ENCODE measurements at regions not wholly inside any gene's neighbourhood (a gene's known extent, or its start where the extent isn't known, plus 50 kb on each side); places are given as distances from the start of the nearest gene placed in this dataset.

DNA sequence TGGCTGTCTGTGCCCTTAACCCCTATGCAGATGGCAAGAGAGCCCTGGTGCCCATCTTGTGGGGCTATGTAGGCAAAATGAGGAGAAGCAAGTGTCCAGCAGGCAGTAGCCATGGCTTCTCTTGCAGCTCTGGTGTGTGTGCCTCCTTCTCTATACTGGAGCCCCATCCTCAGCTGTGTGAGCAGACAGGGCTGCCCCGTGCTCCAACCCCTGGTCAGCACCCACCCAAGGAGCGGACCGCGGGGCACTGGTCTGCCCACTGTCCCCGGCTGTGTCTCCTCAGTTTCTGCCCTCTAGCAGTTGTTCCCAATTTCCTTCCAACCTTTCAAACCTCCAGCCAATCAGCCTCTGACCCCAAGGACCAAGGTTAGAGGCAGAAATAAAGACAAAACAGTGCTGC lies 134.9 kb upstream of the GLI2 start:
- WGBS, result 92% methylated on average over 5 of the region's 5 CpGs
- no peaks in the 10 kb centered on the region for H3K27me3 ChIP-seq (ENCODE audit: control insufficient read depth in 2 of 2, insufficient read depth in 1 of 2, low read length in 1 of 2)
- H3K36me3 ChIP-seq (ENCODE audit: control insufficient read depth in 2 of 2, insufficient read depth in 2 of 2, low read length in 1 of 2), result no peaks in the 10 kb centered on the region
- H3K27ac ChIP-seq (ENCODE audit: low read depth in 1 of 2, low read length in 1 of 2), result no peak overlapping the region
- H3K4me1 ChIP-seq (ENCODE audit: control insufficient read depth in 2 of 2, insufficient read depth in 2 of 2, low read length in 2 of 2), result no peaks in the 10 kb centered on the region
- no peak for DNase-seq (ENCODE audit: low read depth in 6 of 9, low spot score in 9 of 9)
- no peak overlapping the region for H3K4me3 ChIP-seq (ENCODE audit: low read length in 2 of 2)
- peaks cover 0 to 5% of the 10 kb centered on the region in 2 donors for H3K9me3 ChIP-seq (ENCODE audit: control insufficient read depth in 2 of 2, insufficient read depth in 1 of 2, low read length in 1 of 2)

DNA sequence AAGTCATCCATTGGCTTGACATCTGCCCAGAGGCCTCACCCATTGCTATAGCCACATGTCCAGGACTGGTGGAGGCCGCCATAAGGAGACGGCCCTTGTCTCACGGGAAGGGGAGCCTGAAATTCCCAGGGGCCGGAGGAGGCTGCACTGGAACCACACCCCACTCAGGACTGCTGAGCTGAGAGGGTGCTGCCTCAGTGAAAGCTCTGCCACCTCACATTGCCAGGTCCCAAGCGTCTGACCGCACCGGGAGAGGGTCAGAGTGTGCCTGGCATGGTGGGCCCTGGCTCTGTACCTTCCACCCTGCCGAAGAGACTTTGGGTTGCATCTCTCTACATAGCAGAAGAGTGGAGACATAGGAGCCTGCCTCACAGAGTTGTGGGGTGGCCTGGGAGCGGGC lies 134.1 kb upstream of the GLI2 start:
- H3K4me3 ChIP-seq (ENCODE audit: low read length in 2 of 2), result no peak overlapping the region
- no peaks in the 10 kb centered on the region for H3K4me1 ChIP-seq (ENCODE audit: control insufficient read depth in 2 of 2, insufficient read depth in 2 of 2, low read length in 2 of 2)
- DNase-seq (ENCODE audit: low read depth in 6 of 9, low spot score in 9 of 9), result no peak
- no peaks in the 10 kb centered on the region for H3K27me3 ChIP-seq (ENCODE audit: control insufficient read depth in 2 of 2, insufficient read depth in 1 of 2, low read length in 1 of 2)
- H3K27ac ChIP-seq (ENCODE audit: low read depth in 1 of 2, low read length in 1 of 2), result no peak overlapping the region
- WGBS, result 97% methylated on average over 9 of the region's 9 CpGs
- no peaks in the 10 kb centered on the region for H3K36me3 ChIP-seq (ENCODE audit: control insufficient read depth in 2 of 2, insufficient read depth in 2 of 2, low read length in 1 of 2)
- H3K9me3 ChIP-seq (ENCODE audit: control insufficient read depth in 2 of 2, insufficient read depth in 1 of 2, low read length in 1 of 2), result peaks cover 0 to 5% of the 10 kb centered on the region in 2 donors

DNA sequence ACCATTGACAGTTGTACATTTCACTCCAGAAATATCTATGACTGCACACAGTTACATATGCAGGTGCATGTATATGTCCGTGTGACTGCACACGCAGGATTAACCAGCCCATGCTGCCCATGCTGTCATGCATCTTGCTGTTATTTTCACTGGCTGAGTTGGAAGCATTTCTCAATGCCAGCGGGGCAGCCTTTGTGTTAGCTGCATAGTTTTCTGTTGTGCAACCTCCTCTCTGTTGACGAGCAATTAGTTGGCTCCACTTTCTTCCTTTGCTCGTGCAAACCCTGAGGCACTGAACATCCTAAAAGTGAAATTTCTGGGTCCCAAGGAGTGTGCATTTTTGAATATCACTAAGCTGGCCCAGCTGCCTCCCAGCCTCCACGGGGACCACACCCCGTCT lies 133.4 kb upstream of the GLI2 start:
- H3K4me3 ChIP-seq (ENCODE audit: low read length in 2 of 2), result no peak overlapping the region
- H3K36me3 ChIP-seq (ENCODE audit: control insufficient read depth in 2 of 2, insufficient read depth in 2 of 2, low read length in 1 of 2), result no peaks in the 10 kb centered on the region
- H3K4me1 ChIP-seq (ENCODE audit: control insufficient read depth in 2 of 2, insufficient read depth in 2 of 2, low read length in 2 of 2), result no peaks in the 10 kb centered on the region
- H3K9me3 ChIP-seq (ENCODE audit: control insufficient read depth in 2 of 2, insufficient read depth in 1 of 2, low read length in 1 of 2), result peaks cover 0 to 5% of the 10 kb centered on the region in 2 donors
- H3K27me3 ChIP-seq (ENCODE audit: control insufficient read depth in 2 of 2, insufficient read depth in 1 of 2, low read length in 1 of 2), result no peaks in the 10 kb centered on the region
- 96% methylated on average over 7 of the region's 7 CpGs for WGBS
- no peak overlapping the region for H3K27ac ChIP-seq (ENCODE audit: low read depth in 1 of 2, low read length in 1 of 2)
- DNase-seq (ENCODE audit: low read depth in 6 of 9, low spot score in 9 of 9), result no peak

DNA sequence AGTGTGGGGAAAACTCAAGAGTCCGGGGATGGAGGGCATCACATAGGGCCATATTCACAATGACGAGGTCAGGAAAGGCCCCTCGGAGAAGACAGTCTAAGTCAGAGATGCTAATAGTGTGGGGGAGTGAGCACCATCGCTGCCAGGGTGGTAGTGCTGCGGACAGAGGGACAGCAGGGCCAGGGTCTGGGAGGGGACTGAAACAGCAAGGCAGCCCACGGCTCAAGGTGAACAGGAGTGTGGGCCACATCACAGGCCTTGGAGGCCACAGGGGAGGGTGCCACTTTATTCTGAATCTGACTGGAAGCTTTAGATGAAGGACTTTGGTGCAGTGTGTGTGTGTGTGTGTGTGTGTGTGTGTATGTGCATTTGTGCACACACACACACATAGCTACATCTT lies 130.9 kb upstream of the GLI2 start:
- H3K4me3 ChIP-seq (ENCODE audit: low read length in 2 of 2), result no peak overlapping the region
- 97% methylated on average over 6 of the region's 6 CpGs for WGBS

DNA sequence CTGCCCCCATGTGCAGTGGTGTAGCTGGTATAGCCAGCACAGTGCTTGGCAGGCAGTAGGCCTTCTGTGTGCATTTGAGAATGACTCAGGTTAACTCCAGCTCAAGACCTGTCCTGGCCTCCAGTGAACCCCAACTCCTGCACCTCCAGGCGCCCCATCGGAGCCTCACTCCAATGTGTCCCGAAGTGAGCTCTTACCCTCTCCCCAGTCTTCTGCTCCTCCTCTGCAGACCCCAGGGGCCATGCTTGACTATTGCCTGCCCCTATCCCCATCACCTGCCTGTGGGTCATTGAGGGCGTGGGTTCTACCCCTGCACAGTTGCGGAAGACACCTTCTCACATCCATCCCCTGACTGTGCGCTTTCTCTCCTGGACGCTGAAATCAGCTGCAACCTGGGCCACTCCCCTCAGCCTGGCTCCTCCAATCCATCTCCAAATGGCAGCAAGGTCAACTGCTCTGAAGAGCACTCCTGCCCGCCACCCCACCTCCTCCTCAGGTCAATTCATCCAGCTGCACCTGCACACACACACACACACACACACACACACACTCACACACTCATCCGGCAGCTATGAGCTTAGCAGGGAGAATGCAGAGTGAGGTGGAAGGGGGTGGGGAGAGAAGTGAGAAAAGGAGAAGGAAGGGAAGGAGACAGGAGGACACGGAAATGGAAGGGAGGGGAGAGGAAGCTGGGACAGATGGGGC lies 130.3 kb upstream of the GLI2 start:
- no peak for DNase-seq (ENCODE audit: low read depth in 6 of 9, low spot score in 9 of 9)
- Histone ChIP-seq H3K27me3 (ENCODE audit: control insufficient read depth in 2 of 2, insufficient read depth in 1 of 2, low read length in 1 of 2) (no peaks in the 10 kb centered on the region), H3K27ac (ENCODE audit: low read depth in 1 of 2, low read length in 1 of 2) (no peak overlapping the region), H3K36me3 (ENCODE audit: control insufficient read depth in 2 of 2, insufficient read depth in 2 of 2, low read length in 1 of 2) (no peaks in the 10 kb centered on the region), H3K9me3 (ENCODE audit: control insufficient read depth in 2 of 2, insufficient read depth in 1 of 2, low read length in 1 of 2) (no peaks in the 10 kb centered on the region), H3K4me3 (ENCODE audit: low read length in 2 of 2) (no peak overlapping the region), H3K4me1 (ENCODE audit: control insufficient read depth in 2 of 2, insufficient read depth in 2 of 2, low read length in 2 of 2) (no peaks in the 10 kb centered on the region)
- WGBS, result 71% methylated on average over 10 of the region's 10 CpGs

More for the DNA sequence above, 130.9 kb upstream of the GLI2 start:
- DNase-seq (ENCODE audit: low read depth in 6 of 9, low spot score in 9 of 9), result no peak
- Histone ChIP-seq H3K4me1 (ENCODE audit: control insufficient read depth in 2 of 2, insufficient read depth in 2 of 2, low read length in 2 of 2) (no peaks in the 10 kb centered on the region), H3K36me3 (ENCODE audit: control insufficient read depth in 2 of 2, insufficient read depth in 2 of 2, low read length in 1 of 2) (no peaks in the 10 kb centered on the region), H3K9me3 (ENCODE audit: control insufficient read depth in 2 of 2, insufficient read depth in 1 of 2, low read length in 1 of 2) (peaks cover 0 to 2% of the 10 kb centered on the region in 2 donors), H3K27me3 (ENCODE audit: control insufficient read depth in 2 of 2, insufficient read depth in 1 of 2, low read length in 1 of 2) (no peaks in the 10 kb centered on the region), H3K27ac (ENCODE audit: low read depth in 1 of 2, low read length in 1 of 2) (no peak overlapping the region)

DNA sequence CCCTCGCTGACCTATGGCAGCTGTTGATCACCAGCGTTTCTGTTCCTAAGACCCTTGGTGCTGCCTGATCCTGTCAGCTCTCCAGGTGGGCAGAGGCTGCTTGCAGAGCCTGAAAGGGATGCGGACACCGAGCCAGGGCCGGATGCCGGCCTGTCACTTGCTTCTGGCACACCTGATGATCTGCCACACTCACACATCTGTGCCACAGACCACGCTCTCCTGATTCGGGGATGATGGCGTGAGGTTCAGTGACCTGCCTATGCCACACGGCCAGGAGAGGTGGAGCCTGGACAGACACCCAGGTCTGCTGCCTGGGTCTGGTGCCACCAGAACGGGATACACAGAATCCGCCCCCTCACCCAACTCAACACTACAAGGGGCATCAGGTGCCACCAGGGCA lies 129.4 kb upstream of the GLI2 start:
- no peaks in the 10 kb centered on the region for H3K36me3 ChIP-seq (ENCODE audit: control insufficient read depth in 2 of 2, insufficient read depth in 2 of 2, low read length in 1 of 2)
- H3K27ac ChIP-seq (ENCODE audit: low read depth in 1 of 2, low read length in 1 of 2), result no peak overlapping the region
- no peaks in the 10 kb centered on the region for H3K27me3 ChIP-seq (ENCODE audit: control insufficient read depth in 2 of 2, insufficient read depth in 1 of 2, low read length in 1 of 2)
- H3K4me1 ChIP-seq (ENCODE audit: control insufficient read depth in 2 of 2, insufficient read depth in 2 of 2, low read length in 2 of 2), result no peaks in the 10 kb centered on the region
- WGBS, result 84% methylated on average over 12 of the region's 12 CpGs
- H3K9me3 ChIP-seq (ENCODE audit: control insufficient read depth in 2 of 2, insufficient read depth in 1 of 2, low read length in 1 of 2), result no peaks in the 10 kb centered on the region
- H3K4me3 ChIP-seq (ENCODE audit: low read length in 2 of 2), result no peak overlapping the region
- DNase-seq (ENCODE audit: low read depth in 6 of 9, low spot score in 9 of 9), result no peak

DNA sequence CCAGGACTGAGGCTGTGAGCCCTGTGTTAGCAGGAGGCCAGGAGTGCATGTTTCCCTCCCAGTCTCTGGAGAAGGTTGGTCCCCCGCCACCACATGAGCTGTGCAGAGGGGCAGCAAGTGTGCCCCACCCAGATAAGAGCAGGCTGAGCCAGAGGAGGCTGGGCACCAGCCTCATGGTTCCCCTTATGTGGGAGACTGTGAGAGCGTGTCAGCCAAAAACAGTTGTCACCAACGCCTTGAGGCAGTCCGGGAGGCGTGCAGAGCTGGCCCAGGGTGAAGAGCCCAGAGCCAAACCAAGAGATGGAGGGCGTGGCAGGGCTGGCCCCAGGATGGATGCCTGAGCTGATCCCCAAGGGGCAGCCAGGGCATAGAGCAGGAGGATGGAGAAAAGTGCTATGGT lies 128.7 kb upstream of the GLI2 start:
- Histone ChIP-seq H3K36me3 (ENCODE audit: control insufficient read depth in 2 of 2, insufficient read depth in 2 of 2, low read length in 1 of 2) (no peaks in the 10 kb centered on the region), H3K9me3 (ENCODE audit: control insufficient read depth in 2 of 2, insufficient read depth in 1 of 2, low read length in 1 of 2) (no peaks in the 10 kb centered on the region), H3K27me3 (ENCODE audit: control insufficient read depth in 2 of 2, insufficient read depth in 1 of 2, low read length in 1 of 2) (no peaks in the 10 kb centered on the region), H3K4me3 (ENCODE audit: low read length in 2 of 2) (no peak overlapping the region), H3K4me1 (ENCODE audit: control insufficient read depth in 2 of 2, insufficient read depth in 2 of 2, low read length in 2 of 2) (no peaks in the 10 kb centered on the region), H3K27ac (ENCODE audit: low read depth in 1 of 2, low read length in 1 of 2) (no peak overlapping the region)
- no peak for DNase-seq (ENCODE audit: low read depth in 6 of 9, low spot score in 9 of 9)
- WGBS, result 94% methylated on average over 6 of the region's 6 CpGs

DNA sequence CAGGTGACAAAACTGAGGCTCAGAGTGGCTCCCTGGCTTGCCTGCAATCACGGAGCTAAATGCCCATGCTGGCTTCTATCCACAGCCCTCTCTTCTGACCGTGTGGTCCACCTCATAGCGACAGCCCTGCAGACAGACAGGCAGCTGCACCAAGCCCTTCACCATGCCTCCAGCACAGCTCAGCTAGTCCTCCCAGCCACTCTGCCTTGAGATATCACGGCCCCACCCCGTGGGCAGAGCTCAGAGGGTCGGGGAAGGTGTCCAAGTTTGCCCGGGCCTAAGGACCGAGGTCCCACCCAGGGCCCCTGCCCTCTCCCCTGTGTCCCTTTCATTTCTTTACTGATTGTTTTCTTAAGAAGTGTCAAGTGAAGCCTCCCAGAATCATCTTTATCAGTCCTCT lies 128.2 kb upstream of the GLI2 start:
- Histone ChIP-seq H3K4me1 (ENCODE audit: control insufficient read depth in 2 of 2, insufficient read depth in 2 of 2, low read length in 2 of 2) (no peaks in the 10 kb centered on the region), H3K27me3 (ENCODE audit: control insufficient read depth in 2 of 2, insufficient read depth in 1 of 2, low read length in 1 of 2) (no peaks in the 10 kb centered on the region), H3K27ac (ENCODE audit: low read depth in 1 of 2, low read length in 1 of 2) (no peak overlapping the region), H3K36me3 (ENCODE audit: control insufficient read depth in 2 of 2, insufficient read depth in 2 of 2, low read length in 1 of 2) (no peaks in the 10 kb centered on the region), H3K9me3 (ENCODE audit: control insufficient read depth in 2 of 2, insufficient read depth in 1 of 2, low read length in 1 of 2) (no peaks in the 10 kb centered on the region), H3K4me3 (ENCODE audit: low read length in 2 of 2) (no peak overlapping the region)
- 95% methylated on average over 8 of the region's 8 CpGs for WGBS
- DNase-seq (ENCODE audit: low read depth in 6 of 9, low spot score in 9 of 9), result no peak

DNA sequence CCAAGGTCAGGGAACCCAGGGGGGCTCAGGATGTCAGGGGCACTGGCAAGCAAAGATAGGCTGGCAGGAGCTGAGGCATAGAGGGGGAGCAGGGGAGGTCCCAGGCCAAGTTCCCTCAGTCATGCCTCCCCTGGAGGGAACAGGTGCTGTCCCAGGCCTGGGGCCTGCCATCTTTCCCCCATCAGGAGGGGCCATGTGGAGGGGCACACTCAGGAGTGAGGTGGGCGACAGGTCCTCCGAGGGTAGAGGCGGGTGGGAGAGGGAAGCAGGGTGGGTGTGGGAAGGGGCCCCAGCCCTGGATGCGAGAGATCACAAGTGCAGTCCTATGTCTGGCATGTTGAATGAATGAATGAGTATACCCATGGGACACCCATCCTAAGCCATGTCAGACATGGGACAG lies 127.7 kb upstream of the GLI2 start:
- no peak for DNase-seq (ENCODE audit: low read depth in 6 of 9, low spot score in 9 of 9)
- 88% methylated on average over 4 of the region's 4 CpGs for WGBS
- Histone ChIP-seq H3K9me3 (ENCODE audit: control insufficient read depth in 2 of 2, insufficient read depth in 1 of 2, low read length in 1 of 2) (no peaks in the 10 kb centered on the region), H3K4me1 (ENCODE audit: control insufficient read depth in 2 of 2, insufficient read depth in 2 of 2, low read length in 2 of 2) (no peaks in the 10 kb centered on the region), H3K27ac (ENCODE audit: low read depth in 1 of 2, low read length in 1 of 2) (no peak overlapping the region), H3K36me3 (ENCODE audit: control insufficient read depth in 2 of 2, insufficient read depth in 2 of 2, low read length in 1 of 2) (no peaks in the 10 kb centered on the region), H3K4me3 (ENCODE audit: low read length in 2 of 2) (no peak overlapping the region), H3K27me3 (ENCODE audit: control insufficient read depth in 2 of 2, insufficient read depth in 1 of 2, low read length in 1 of 2) (no peaks in the 10 kb centered on the region)
